ENCODE measurements at regions not wholly inside any gene's neighbourhood (a gene's known extent, or its start where the extent isn't known, plus 50 kb on each side); places are given as distances from the start of the nearest gene placed in this dataset.
"Not testable (repeated sequence)": the region's sequence is repeated elsewhere in the genome, so short reads cannot be mapped to it uniquely, and the experiment has no call there.

DNA sequence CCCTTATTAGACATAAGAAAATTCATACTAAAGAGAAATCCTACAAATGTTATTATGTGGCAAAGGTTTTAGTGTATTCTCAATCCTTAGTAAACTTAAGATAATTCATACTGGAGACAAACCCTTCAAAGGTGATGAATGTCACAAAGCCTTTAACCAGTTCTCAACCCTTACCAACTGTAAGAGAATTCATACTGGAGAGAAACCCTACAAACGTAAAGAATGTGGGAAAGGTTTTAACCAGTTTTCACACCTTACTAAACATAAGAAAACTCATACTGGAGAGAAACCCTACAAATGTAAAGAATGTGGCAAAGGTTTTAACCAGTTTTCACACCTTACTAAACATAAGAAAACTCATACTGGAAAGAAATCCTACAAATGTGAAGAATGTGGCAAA lies 93.2 kb downstream of the ZNF680 start:
- Mint-ChIP-seq H3K4me3 (ENCODE audit: unreplicated experiment) (no peak overlapping the region), H3K4me1 (ENCODE audit: insufficient read depth, unreplicated experiment) (no peaks in the 10 kb centered on the region), H3K36me3 (ENCODE audit: insufficient read depth, unreplicated experiment) (peaks cover 4% of the 10 kb centered on the region), H3K9me3 (ENCODE audit: unreplicated experiment) (peaks cover 14% of the 10 kb centered on the region), H3K27me3 (ENCODE audit: insufficient read depth, unreplicated experiment) (no peaks in the 10 kb centered on the region), H3K27ac (ENCODE audit: low read depth, unreplicated experiment) (no peak overlapping the region)
- POLR2A ChIA-PET = no interaction called here
- no peak for DNase-seq (ENCODE audit: unreplicated experiment)
- CTCF ChIA-PET = no interaction called here
- intact Hi-C loops (cut with micrococcal nuclease) = no loop called here
- TF ChIP-seq, protein P1, sequence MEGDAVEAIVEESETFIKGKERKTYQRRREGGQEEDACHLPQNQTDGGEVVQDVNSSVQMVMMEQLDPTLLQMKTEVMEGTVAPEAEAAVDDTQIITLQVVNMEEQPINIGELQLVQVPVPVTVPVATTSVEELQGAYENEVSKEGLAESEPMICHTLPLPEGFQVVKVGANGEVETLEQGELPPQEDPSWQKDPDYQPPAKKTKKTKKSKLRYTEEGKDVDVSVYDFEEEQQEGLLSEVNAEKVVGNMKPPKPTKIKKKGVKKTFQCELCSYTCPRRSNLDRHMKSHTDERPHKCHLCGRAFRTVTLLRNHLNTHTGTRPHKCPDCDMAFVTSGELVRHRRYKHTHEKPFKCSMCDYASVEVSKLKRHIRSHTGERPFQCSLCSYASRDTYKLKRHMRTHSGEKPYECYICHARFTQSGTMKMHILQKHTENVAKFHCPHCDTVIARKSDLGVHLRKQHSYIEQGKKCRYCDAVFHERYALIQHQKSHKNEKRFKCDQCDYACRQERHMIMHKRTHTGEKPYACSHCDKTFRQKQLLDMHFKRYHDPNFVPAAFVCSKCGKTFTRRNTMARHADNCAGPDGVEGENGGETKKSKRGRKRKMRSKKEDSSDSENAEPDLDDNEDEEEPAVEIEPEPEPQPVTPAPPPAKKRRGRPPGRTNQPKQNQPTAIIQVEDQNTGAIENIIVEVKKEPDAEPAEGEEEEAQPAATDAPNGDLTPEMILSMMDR (IDR thresholded peaks at IDR 0.05; ENCODE audit: unreplicated experiment) = no peak
- BruUV-seq (replicated peaks) = no TSS peak

- H3K36me3 Mint-ChIP-seq (ENCODE audit: insufficient read depth, unreplicated experiment) = peaks cover 4% of the 10 kb centered on the region
- no TSS peak for BruUV-seq (replicated peaks)
- H3K4me1 Mint-ChIP-seq (ENCODE audit: insufficient read depth, unreplicated experiment) = no peaks in the 10 kb centered on the region
- intact Hi-C loops (cut with micrococcal nuclease) = no loop called here
- no peak overlapping the region for H3K4me3 Mint-ChIP-seq (ENCODE audit: unreplicated experiment)
- POLR2A ChIA-PET = no interaction called here
- H3K27ac Mint-ChIP-seq (ENCODE audit: low read depth, unreplicated experiment) = no peak overlapping the region
- CTCF ChIA-PET = no interaction called here
- H3K27me3 Mint-ChIP-seq (ENCODE audit: insufficient read depth, unreplicated experiment) = no peaks in the 10 kb centered on the region
- TF ChIP-seq, protein P1 (IDR thresholded peaks at IDR 0.05; ENCODE audit: unreplicated experiment) = no peak
- DNase-seq (ENCODE audit: unreplicated experiment) = no peak
- H3K9me3 Mint-ChIP-seq (ENCODE audit: unreplicated experiment) = peaks cover 14% of the 10 kb centered on the region
Measured at GRCh38 chr7:64465551-64465950, 97.3 kb downstream of the ZNF680 start.

DNA sequence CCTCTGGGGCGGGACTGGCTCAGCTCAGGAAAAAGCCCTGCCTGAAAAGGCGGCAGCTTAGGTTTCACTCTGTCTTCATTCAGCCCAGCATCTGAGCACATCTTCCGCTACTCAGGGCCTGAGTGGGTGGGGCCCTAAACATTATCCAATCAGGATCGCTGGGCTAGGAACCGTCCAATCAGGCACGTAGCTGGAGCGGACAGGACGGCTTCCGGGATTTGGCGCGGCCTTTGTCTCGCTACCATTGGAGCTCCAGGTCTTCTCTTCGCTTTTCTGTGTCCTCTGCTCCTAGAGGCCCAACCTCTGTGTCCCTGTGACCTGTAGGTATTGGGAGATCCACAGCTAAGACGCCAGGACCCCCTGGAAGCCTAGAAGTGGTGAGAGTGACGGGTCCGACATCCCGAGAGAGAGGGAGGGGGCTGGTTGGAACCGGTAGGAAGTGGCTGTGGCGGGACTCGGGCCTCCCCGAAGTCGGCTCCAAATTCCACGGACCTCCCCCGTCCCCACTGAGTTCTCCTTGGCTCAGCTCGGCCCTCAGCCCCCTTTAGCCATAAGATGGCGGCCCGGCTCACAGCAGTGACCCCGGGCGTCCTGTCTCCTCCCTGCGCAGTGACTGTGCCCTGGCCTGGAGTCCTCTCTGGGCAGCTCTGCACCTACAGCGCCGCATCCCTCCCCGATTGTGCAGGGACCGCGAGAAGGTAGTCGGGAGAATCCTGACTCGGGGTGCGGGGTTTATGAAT lies 99.1 kb downstream of the ZNF680 start:
- H3K4me1 Mint-ChIP-seq (ENCODE audit: insufficient read depth, unreplicated experiment) = no peaks in the 10 kb centered on the region
- intact Hi-C loops (cut with micrococcal nuclease) = no loop called here
- H3K27me3 Mint-ChIP-seq (ENCODE audit: insufficient read depth, unreplicated experiment) = no peaks in the 10 kb centered on the region
- H3K36me3 Mint-ChIP-seq (ENCODE audit: insufficient read depth, unreplicated experiment) = no peaks in the 10 kb centered on the region
- TF ChIP-seq, protein P1 (IDR thresholded peaks at IDR 0.05; ENCODE audit: unreplicated experiment) = no peak
- no TSS peak for BruUV-seq (replicated peaks)
- no peak overlapping the region for H3K27ac Mint-ChIP-seq (ENCODE audit: low read depth, unreplicated experiment)
- H3K9me3 Mint-ChIP-seq (ENCODE audit: unreplicated experiment) = peaks cover 6% of the 10 kb centered on the region
- no peak for DNase-seq (ENCODE audit: unreplicated experiment)
- POLR2A ChIA-PET = no interaction called here
- CTCF ChIA-PET = interaction anchor here (0.6 kb wide), 1 partner anchor 39 kb away, joined by 3 read pairs; no protein-coding TSS in a partner anchor
- no peak overlapping the region for H3K4me3 Mint-ChIP-seq (ENCODE audit: unreplicated experiment)

DNA sequence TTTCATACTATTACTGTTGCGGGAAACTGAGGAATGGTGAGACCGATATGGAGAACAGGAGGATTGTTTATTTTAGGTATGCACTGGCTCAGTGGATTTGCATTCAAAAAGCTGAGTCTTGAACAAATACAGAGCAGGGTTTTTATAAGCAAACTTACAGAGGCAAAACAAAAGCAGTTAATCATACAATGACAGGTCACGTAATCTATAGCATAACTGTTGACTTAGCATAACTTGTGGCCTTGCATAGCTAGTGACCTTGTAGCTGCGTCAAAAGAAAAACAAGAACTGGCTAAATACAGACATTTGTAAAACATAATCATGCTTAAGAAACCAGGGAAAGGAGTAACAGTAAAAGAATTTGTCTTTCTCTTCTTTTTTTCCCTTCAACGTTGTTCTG lies 103.0 kb downstream of the ZNF680 start:
- H3K4me1 Mint-ChIP-seq (ENCODE audit: insufficient read depth, unreplicated experiment); H3K4me3 Mint-ChIP-seq (ENCODE audit: unreplicated experiment); BruUV-seq (replicated peaks); CTCF ChIA-PET; DNase-seq (ENCODE audit: unreplicated experiment); H3K27me3 Mint-ChIP-seq (ENCODE audit: insufficient read depth, unreplicated experiment); H3K36me3 Mint-ChIP-seq (ENCODE audit: insufficient read depth, unreplicated experiment); H3K27ac Mint-ChIP-seq (ENCODE audit: low read depth, unreplicated experiment); intact Hi-C loops (cut with micrococcal nuclease): not testable (repeated sequence)
- POLR2A ChIA-PET = interaction anchor here (0.6 kb wide), 1 partner anchor 1344 kb away, joined by 3 read pairs; no protein-coding TSS in a partner anchor
- peaks cover 17% of the 10 kb centered on the region for H3K9me3 Mint-ChIP-seq (ENCODE audit: unreplicated experiment)
